Astrocyte of the hippocampus (primary cell): ENCODE measurements at regions not wholly inside any gene's neighbourhood (a gene's known extent, or its start where the extent isn't known, plus 50 kb on each side); places are given as distances from the start of the nearest gene placed in this dataset.

Experiments used
- DNase-seq: peaks from one replicate; pipeline ENCODE4 v3.0.0; 2011; ENCODE audit warnings: low read depth, low spot score

DNA sequence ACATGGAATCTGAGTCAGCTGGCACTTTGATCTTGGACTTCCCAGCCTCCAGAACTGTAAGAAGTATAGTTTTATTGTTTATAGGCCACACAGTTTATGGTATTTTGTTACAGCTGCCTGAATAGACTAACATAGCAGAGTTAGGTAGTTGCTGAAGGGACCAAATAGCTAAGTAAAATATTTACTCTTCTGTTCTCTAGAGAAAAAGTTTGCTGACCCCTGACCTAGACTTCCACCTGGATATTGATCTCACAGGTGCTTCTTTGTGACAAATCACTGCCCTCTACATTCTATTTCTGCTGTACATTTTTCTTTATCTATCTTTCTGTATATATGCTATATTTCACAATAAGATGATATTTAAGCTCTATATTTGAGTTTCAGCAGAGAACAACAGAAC is 212.5 kb downstream of the CSNK2A3 start:
- DNase-seq, result no peak

DNA sequence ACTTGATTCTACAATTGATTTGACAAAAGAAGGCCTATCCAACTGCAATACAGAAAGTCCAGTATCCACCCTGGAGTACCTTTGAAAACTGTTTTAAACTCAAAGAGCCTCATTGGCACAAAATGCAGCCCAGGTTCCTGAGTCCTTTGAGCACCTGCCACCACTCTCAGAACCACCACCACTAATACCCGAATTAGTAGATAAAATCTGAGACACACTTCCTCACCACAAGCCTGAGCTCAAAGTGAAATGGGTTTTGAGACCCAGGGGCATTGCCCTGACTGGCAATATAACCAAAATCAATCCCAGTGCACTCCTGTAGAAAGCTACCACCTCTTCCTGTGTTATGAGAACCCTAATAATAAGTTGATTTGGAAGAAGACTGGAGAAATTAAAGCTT is 215.7 kb downstream of the CSNK2A3 start:
- no peak for DNase-seq

DNA sequence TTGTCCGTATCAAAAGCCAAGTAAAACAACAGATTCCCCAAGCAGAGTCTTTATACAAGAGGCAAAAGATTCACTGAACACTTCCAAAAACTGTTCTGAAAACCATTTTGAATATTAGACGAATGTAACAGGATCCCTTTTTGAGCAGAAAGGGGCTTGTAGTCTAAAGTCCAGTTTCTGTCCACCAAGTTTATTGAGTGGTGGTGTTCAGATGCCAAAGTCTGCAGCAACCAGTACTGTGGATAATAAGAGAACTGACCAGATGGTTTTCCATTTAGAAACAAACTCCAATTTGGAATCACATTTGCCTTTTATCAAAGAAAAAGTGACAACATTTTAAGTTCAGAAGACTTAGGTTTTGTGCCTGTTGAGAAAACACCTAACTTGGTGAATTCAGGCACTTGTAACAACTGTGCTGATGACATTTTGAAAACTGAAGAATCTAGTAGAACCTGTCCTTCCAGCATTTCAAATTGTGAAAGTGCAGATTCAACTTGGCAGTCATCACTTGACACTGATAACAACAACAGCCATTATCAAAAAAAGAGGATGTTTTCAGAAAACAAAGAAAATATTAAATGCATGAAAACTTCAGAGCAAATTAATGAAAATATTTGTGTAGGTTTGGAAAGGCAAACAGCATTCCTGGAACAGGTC is 217.1 kb downstream of the CSNK2A3 start:
- no peak for DNase-seq

DNA sequence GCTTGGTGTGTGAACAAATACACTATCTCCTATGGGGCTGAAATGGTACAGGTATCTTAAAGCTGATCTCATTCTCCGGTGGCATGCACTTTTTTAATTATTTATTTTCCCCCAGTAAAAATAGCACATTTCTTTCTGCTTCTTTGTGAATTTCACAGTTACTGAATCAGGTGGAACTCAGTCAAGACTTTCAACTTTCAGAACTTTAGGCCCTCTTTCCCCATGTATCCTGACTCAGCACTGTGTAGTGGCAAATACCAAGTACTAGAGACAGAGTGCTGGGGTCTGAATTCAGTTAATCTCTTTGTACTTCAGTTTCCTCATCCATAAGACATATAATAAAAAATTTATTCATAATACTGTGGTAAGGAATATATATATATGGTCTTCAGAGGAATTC is 223.9 kb downstream of the CSNK2A3 start:
- no peak for DNase-seq

DNA sequence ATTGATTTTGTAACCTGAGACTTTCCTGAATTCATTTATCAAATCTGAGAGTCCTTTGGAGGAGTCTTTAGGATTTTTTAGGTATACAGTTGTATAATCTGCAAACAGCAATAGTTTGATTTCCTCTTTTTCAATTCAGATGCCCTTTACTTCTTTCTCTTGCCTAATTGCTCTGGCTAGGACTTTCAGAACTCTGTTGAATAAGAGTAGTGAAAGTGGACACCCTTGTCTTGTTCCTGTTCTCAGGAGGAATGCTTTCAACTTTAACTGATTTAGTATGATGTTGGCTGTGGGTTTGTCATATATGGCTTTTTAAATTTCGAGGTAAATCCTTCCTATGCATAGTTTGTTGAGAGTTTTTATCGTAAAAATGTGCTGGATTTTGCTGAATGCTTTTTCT is 227.4 kb downstream of the CSNK2A3 start:
- DNase-seq, result no peak

DNA sequence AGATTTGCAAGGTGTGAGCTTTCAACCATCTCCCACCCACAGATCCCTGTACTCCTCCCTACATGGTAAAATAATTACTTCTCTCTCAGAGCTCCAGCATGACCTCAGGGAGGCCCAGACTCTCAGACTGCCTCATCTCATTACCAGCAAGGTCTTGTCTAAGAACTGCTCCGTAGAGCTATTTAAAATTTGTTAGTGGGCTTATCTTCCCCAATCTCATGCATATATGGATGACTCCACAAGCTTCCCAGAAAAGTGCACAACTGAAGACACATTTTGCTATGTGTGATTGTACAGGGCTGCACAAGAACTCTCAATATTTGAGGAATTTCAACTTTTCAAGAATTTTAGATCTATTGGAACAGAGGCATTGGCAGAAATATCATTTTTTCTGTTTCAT is 230.3 kb downstream of the CSNK2A3 start:
- DNase-seq, result peak; percentile 8

DNA sequence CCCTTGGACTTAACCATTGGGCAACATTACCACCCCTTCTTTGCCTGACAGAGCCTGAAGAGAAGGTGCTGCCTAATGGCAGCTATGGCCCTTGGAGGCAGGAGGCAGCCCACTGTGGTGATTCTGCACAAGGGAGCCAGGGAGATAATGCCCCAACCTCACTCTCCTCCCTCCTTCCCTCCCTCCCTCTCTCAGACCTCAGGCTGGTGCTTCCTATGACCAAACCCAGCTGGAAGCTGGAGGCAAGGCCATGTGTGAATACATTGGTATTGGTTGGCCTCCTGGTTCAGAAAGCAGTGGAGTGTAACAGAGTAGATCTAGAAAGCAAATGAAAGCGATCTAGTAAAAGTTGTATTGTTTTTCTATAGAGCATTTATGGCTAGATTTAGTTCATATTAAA is 233.1 kb downstream of the CSNK2A3 start:
- no peak for DNase-seq

DNA sequence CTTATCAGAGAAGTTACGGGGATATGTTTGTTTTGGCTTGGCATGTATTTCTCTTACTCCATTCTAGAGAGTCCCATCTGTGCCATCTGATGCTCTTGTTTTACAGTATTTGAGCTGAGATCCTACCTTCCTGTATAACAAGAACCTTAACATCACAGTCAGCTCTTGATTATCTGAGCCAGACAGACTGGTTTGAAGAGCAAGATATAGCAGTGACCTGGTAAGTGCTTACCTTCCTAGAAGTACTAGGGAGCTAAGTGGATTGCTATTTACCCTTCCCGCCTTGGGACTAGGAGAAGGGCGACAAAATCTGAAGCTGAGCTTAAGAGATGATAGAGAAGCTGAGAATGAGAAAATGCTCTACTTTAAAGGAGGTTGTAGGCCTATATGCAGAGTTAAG is 235.3 kb downstream of the CSNK2A3 start:
- no peak for DNase-seq

DNA sequence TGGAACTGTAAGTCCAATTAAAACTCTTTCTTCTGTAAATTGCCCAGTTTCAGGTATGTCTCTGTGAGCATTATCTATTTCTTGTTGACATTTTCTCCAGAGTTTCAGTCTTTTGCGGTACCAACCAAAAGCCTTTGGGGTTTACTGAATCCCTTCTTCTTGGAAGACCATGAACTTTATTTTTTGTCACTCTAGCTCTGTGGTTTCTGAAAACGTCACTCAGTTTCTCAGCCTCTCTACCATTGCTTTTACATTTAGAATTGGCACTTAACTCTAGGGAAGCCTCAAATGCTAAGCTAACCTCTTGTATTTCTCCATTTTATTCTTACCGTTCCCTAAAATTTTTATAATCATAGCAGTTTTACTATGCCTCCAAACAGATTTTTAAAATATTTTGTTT is 237.6 kb downstream of the CSNK2A3 start:
- DNase-seq, result no peak

DNA sequence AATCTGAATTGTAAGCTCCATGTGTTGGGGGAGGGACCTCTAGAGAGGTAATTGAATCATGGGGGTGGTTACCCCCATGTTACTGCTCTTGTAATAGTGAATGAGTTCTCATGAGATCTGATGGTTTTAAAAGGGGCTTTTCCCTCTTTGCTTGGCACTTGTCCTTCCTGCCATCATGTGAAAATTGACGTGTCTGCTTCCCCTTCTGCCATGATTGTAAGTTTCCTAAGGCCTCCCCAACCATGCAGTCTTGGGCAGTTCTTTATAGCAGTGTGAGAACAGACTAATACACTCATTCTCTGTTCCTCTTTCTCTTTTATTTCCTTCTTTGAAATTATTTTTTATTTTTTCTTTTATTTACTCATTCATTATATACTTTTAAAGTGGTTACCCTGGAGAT is 239.4 kb downstream of the CSNK2A3 start:
- DNase-seq, result no peak

DNA sequence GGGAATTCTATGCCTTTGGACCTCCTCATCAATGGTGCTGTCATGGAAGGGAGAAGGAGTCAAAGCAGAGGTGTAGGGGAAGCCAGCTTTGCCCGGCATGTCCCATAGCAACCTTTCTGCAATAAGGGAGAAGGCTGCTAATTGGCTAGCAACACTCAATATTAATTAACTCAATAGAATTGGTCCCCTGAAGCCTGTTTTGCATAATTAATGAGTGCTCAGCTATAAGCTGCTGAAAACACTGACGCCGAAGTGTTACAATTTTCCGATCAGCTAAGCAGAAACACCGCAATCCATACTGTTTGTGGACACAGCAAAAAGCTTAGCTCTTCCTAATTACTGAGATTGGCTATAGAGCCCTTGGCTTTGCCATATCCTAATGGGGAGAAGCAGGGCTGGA is 245.0 kb downstream of the CSNK2A3 start:
- no peak for DNase-seq

DNA sequence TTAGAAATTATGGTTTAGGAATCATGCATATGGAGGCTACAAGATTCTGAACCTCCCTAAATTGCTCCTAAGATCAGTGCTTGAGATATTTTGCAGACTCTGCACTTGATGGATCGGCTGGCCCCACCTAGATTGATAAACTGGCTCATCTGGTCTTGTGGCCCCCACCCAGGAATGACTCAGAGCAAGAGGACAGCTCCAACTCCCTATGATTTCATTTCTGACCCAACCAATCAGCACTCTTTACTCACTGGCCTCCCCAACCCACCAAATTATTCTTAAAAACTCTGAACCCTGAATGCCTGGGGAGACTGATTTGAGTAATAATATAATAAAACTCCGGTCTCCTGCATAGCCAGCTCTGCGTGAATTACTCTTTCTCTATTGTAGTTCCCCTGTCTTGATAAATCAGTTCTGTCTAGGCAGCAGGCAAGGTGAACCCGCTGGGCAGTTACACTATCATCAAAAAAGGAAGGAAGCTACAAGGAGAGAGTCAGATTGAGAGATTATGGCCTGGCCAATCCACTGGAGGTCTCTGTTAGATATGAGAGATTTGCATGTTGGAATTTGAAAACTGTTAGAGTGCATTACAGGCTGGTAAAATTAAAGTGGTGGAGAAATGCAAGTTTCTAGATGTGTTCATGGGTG is 245.8 kb downstream of the CSNK2A3 start:
- DNase-seq, result no peak

DNA sequence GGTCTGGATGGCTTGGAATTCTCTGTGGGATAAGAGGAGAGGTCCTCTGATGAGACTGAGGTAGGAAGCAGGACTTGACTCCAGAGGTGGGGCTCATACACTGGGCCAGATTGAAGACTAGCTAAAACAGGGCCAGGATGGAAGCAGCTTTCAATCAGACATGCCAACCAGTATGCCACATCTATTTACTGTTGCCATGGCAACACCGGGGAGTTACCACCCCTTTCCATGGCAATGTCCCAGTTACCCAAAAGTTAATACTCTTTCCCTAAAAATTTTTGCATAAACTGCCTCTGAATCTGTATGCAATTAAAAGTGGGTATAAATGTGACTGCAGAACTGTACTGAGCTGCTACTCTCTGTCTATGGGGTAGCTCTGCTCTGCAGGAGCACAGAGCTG is 247.5 kb upstream of the ZBED5 start:
- DNase-seq, result no peak

DNA sequence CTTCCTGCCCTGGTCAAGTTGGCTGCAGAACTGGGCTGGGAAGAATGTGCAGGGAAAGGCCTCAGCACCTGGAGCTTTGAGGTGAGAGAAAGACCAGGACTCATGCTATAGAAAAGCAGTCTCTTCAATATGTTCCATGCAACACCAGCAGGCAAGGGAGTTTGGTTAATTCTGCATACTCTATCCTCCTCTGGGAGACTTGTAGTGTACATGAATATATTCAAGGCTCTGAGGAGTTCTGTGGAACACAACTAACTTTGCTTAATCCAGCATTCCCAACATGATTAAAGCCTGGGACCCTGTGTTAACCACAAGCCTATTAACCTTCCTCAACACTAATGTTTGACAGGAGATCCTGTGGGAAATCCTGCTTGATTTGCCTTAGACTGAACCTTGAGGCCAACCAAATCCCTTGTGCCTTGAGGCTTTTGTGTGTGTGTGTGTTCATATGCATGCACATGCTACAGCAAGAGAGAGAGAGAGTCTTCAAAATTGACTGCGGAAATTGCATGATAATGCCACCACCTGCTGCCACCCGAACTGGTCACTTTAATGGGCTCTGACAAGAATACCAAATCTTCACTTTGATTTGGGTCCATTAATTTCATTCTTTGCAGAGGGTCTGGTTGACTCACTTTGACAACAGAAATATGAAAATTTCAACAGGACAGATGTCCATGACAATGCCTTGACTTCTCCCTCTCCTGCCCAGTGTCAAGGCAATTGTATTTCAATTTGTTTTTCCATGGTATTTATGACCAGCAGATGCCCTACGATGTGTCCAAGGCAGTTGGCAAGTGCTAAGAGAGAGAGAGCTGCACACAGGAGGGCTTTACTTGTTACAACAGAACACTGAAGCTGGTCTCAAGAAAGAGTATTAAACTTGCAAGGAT is 238.2 kb upstream of the ZBED5 start:
- no peak for DNase-seq

DNA sequence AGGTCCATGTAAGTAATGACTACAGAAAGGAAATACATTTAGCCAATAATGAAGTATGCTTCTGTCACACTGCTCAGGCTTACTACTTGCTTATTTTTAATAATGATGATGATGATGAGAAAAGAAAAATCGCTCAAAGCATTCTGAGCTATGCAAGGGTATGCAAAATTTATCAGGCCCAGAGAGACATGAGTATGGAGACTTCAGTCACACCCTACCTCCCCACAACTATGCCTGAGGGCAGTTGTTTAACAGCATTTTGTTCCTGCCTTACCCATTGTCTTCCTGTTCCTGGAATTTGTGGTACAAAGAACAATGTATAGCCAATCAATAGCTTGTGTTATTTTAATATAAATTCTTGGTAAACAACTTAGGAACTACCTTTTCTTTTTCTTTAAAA is 232.6 kb upstream of the ZBED5 start:
- no peak for DNase-seq

DNA sequence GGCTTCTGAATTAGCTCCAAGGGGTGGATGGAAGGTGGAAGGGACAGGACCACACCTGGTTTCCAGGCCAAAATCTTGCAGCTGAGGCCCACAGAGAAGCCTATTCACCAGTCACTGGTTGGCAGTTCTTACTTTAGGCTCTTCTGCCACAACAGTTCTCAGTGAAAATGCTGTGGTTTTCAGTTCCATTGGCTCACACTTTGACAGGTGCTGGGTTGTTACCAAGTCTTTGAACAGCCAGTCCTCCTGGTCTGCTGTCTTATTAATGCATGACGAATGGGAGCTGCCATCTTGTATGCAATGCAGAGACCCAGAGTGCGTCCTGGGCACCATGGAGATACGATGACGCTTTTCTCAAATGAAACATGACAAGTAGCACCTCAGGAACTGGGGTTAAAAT is 232.0 kb upstream of the ZBED5 start:
- no peak for DNase-seq

DNA sequence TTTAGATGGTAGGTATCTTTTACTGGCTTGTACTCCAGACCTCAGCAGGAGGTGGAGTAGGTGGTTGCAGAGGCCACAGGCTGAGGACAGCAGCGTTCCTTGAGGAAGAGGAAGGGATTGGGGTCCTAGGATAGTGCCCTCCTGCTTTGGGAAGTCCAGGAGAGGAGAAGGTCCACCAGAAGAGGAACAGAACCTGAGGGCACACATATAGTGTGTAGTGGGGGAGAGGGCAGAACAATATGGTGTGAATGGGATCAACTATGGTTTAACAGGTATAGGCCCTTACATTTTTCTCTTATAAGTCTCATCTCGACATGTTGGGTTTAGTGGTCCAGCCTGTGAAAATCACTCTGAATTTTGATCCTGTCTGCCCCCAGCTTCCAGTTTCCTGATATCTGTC is 229.1 kb upstream of the ZBED5 start:
- DNase-seq, result no peak

DNA sequence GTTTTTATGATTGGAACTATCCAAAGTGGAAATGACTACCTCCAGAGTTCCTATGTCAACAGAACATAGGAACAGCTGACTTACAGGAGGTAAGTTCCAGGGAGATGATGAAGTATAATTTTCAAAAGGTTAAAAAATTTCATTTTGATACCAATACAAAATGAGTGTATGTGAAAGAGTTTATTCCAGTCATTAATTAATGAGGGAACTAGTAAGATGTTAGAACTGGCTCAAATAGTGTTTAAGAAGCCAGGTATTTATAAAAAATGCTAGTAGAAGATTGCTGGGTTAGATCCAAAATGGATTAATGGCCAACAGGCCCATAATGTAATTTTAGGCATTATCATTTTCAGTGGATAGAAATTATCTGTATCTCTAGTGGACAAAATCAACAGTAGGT is 227.7 kb upstream of the ZBED5 start:
- no peak for DNase-seq

DNA sequence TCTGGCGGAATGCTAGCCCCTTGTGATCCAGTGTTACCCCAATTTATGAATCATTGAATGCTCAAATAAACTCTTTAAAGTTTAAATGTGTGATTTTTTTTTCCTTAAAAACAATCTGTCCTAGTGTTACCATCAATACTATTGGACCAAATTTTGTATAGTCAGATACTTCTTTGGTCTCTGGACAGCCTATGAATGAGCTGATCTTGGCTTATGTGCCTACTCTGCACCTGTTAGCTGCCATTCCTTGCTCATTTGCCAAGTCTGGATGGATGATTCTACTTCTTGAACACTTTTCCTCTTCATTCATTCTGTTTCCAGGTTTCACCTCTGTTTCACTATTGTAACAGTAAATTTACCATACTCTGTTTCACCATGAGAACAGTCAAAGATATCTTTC is 226.5 kb upstream of the ZBED5 start:
- DNase-seq, result no peak

DNA sequence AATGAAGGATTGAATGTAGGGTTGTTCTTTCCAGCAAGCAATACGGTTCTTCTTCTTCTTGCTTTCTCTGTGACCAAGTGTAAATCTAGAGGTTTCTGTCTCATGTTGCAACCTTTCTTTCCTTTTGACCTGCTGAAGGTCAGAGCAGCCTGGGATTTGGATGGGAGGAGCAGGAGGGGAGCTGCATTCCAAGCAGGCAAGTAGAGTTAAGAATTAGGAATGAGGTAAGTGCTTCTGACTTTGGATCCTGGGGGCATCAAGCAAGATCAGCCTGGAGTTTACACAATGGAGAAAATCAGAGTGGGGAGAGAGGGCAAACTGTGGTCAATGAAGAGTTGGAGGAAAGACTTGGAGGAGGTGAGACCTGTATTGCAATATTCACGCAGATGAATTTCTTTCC is 225.6 kb upstream of the ZBED5 start:
- no peak for DNase-seq

DNA sequence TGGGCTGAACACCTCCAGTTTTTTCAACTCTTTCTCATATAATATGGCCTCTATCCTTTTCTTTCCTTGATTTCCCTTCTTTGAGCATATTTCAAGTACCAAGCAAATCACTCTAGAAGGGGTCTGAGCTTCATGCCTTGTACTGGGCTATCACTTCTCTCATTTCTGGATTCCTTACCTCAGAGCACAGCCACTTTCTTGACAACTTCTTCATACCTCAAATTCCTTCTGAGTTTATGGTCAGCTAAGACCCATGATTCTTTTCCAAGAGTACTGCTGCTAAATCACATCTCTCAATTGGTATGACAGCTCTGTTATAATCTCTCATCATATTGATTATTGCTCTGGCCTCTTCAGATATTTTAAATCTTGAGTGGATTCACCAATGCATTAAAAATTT is 224.8 kb upstream of the ZBED5 start:
- DNase-seq, result peak; percentile 56

DNA sequence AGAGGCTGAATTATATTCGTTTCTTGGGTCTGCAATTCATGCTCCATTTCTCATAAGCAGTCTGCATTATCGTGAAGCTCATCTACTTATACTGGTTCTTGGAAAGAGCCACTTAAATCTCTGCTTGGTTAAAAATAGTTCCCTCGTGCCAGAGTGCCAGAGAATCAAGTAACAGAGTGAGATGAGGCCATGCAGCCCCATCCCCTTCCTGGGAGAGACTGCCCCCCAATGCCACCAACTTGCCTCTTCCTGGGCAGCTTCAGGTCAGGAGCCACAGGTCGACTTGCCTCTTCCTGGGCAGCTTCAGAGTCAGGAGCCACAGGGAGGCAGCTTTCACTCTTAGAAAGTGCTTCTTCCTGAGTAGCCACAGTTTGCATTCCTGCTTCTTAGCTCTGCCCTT is 223.9 kb upstream of the ZBED5 start:
- peak; percentile 15 for DNase-seq

DNA sequence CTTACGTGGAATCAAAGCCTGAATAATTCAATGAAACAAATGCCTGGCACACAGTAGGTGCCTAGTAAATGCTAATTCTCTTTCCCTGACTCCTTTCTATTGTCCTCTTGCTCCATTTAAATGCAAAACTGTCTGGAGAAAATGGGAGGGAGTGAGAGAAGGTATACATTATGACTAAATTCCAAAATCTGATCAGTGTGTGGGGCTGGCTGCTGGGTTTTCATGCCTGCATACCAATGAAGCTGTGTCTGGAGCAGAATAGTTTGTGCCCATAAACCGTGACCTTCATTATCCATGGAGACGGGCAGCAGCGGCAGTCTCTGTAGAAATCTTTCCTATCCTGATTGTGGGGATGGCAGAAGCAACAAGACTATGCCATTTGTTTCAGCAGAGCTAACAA is 223.4 kb upstream of the ZBED5 start:
- DNase-seq, result peak; percentile 40
